H9 (cell line): ENCODE measurements at regions not wholly inside any gene's neighbourhood (a gene's known extent, or its start where the extent isn't known, plus 50 kb on each side); places are given as distances from the start of the nearest gene placed in this dataset.

ENCODE experiments used
- DNase-seq: peaks from one replicate; pipeline ENCODE4 v3.0.0-alpha.2; 2017
- H2AFZ ChIP-seq: one replicate; pipeline ENCODE4 v1.6.1; 2013; ENCODE audit warnings: mild to moderate bottlenecking, low read length, control low read depth, moderate library complexity
- H2AK5ac ChIP-seq: 2 replicates; pipeline ENCODE4 v1.6.1; 2013; ENCODE audit warnings: low read length, control low read depth, mixed read lengths; ENCODE audit not compliant: insufficient read length
- H2BK120ac ChIP-seq: one replicate; pipeline ENCODE4 v1.6.1; 2013; ENCODE audit warnings: low read depth, mild to moderate bottlenecking, low read length, control low read depth, inconsistent platforms; ENCODE audit not compliant: poor library complexity, severe bottlenecking
- H2BK12ac ChIP-seq: 2 replicates; pipeline ENCODE4 v1.6.1; 2013; ENCODE audit warnings: low read length, control low read depth, mixed read lengths, low read depth; ENCODE audit not compliant: insufficient read length
- H2BK15ac ChIP-seq: 2 replicates; pipeline ENCODE4 v1.6.1; 2013; ENCODE audit warnings: low read depth, low read length, control low read depth
- H2BK20ac ChIP-seq: one replicate; pipeline ENCODE4 v1.6.1; 2013; ENCODE audit warnings: low read depth, mild to moderate bottlenecking, low read length, control low read depth, inconsistent platforms; ENCODE audit not compliant: poor library complexity, severe bottlenecking
- H2BK5ac ChIP-seq: 2 replicates; pipeline ENCODE4 v1.6.1; 2013; ENCODE audit warnings: low read length, control low read depth, mixed read lengths; ENCODE audit not compliant: insufficient read length
- H3K14ac ChIP-seq: 2 replicates; pipeline ENCODE4 v1.6.1; 2013; ENCODE audit warnings: low read length, control low read depth; ENCODE audit not compliant: insufficient read depth
- H3K18ac ChIP-seq: 2 replicates; pipeline ENCODE4 v1.6.1; 2013; ENCODE audit warnings: low read depth, mild to moderate bottlenecking, mixed read lengths, low read length, control low read depth; ENCODE audit not compliant: insufficient read length
- H3K23ac ChIP-seq: 2 replicates; pipeline ENCODE4 v1.6.1; 2013; ENCODE audit warnings: low read length, control low read depth, mixed read lengths, low read depth; ENCODE audit not compliant: insufficient read length
- H3K23me2 ChIP-seq: 2 replicates; pipeline ENCODE4 v1.6.1; 2013; ENCODE audit warnings: low read depth, mild to moderate bottlenecking, mixed read lengths, low read length, control low read depth; ENCODE audit not compliant: insufficient read length, poor library complexity, severe bottlenecking
- H3K27ac ChIP-seq: 2 replicates; pipeline ENCODE4 v1.5.1; 2013; ENCODE audit warnings: low read length, control low read depth, mixed read lengths, low read depth; ENCODE audit not compliant: insufficient read length
- H3K27me3 ChIP-seq: 2 replicates; pipeline ENCODE4 v1.6.1; 2013; ENCODE audit warnings: low read length, control low read depth, inconsistent platforms; ENCODE audit not compliant: insufficient read depth
- H3K4ac ChIP-seq: 2 replicates; pipeline ENCODE4 v1.6.1; 2013; ENCODE audit warnings: low read depth, mild to moderate bottlenecking, control low read depth, inconsistent platforms, low read length, moderate library complexity
- H3K4me1 ChIP-seq: 2 replicates; pipeline ENCODE4 v1.6.1; 2013; ENCODE audit warnings: low read length, control low read depth, inconsistent platforms; ENCODE audit not compliant: insufficient read depth
- H3K4me2 ChIP-seq: 2 replicates; pipeline ENCODE4 v1.6.1; 2013; ENCODE audit warnings: low read length, control low read depth, mixed read lengths; ENCODE audit not compliant: insufficient read length, insufficient read depth
- H3K56ac ChIP-seq: 2 replicates; pipeline ENCODE4 v1.6.1; 2013; ENCODE audit warnings: low read depth, mild to moderate bottlenecking, mixed read lengths, low read length, control low read depth; ENCODE audit not compliant: insufficient read length
- H3K79me1 ChIP-seq: 2 replicates; pipeline ENCODE4 v1.6.1; 2013; ENCODE audit warnings: low read depth, mild to moderate bottlenecking, moderate library complexity, low read length, control low read depth, inconsistent platforms; ENCODE audit not compliant: insufficient read depth, poor library complexity, severe bottlenecking
- H3K79me2 ChIP-seq: 2 replicates; pipeline ENCODE4 v1.6.1; 2013; ENCODE audit warnings: low read length, control low read depth, inconsistent platforms; ENCODE audit not compliant: insufficient read depth
- H3K9ac ChIP-seq: 2 replicates; pipeline ENCODE4 v1.6.1; 2013; ENCODE audit warnings: low read length, control low read depth, mixed read lengths; ENCODE audit not compliant: insufficient read length; ENCODE audit errors: extremely low read depth
- H3K9me3 ChIP-seq: one replicate; pipeline ENCODE4 v1.6.1; 2013; ENCODE audit warnings: low read depth, low read length, inconsistent platforms; ENCODE audit not compliant: control insufficient read depth
- H3T11ph ChIP-seq: one replicate; pipeline ENCODE4 v1.6.1; 2013; ENCODE audit warnings: mild to moderate bottlenecking, low read length, control low read depth, inconsistent platforms
- H4K20me1 ChIP-seq: one replicate; pipeline ENCODE4 v1.6.1; 2013; ENCODE audit not compliant: control insufficient read depth, insufficient read length, insufficient read depth
- H4K5ac ChIP-seq: 2 replicates; pipeline ENCODE4 v1.6.1; 2013; ENCODE audit warnings: low read depth, mild to moderate bottlenecking, mixed read lengths, low read length, control low read depth; ENCODE audit not compliant: insufficient read length
- H4K8ac ChIP-seq: replicated peaks from 2 replicates; pipeline ENCODE4 v1.6.1; 2013; ENCODE audit warnings: low read length, control low read depth, mixed read lengths, low read depth; ENCODE audit not compliant: insufficient read length
- H4K91ac ChIP-seq: 2 replicates; pipeline ENCODE4 v1.6.1; 2013; ENCODE audit warnings: low read depth, mild to moderate bottlenecking, moderate library complexity, mixed read lengths, low read length, control low read depth; ENCODE audit not compliant: insufficient read length
- H3K27ac Mint-ChIP-seq, 3 experiments: 2 replicates in 2 of 3; 3 replicates in 1 of 3; pipeline ENCODE4 v1.8.0; 2020 to 2021; ENCODE audit warnings: mixed read lengths in 3 of 3, mild to moderate bottlenecking in 1 of 3, moderate library complexity in 1 of 3
- H3K27me3 Mint-ChIP-seq: 2 replicates; pipeline ENCODE4 v1.8.0; 2021; ENCODE audit warnings: low read depth, mild to moderate bottlenecking, moderate library complexity, mixed read lengths
- H3K36me3 Mint-ChIP-seq, 3 experiments: 2 replicates in 2 of 3; 3 replicates in 1 of 3; pipeline ENCODE4 v1.8.0; 2020 to 2021; ENCODE audit warnings: low read depth in 3 of 3, mixed read lengths in 3 of 3; ENCODE audit not compliant: insufficient read depth in 1 of 3
- H3K4me1 Mint-ChIP-seq, 2 experiments: 2 replicates each; pipeline ENCODE4 v1.8.0; 2020; ENCODE audit warnings: mixed read lengths in 2 of 2
- H3K4me3 Mint-ChIP-seq, 2 experiments: 2 replicates in 1 of 2; 3 replicates in 1 of 2; pipeline ENCODE4 v1.8.0; 2020 to 2021; ENCODE audit warnings: mild to moderate bottlenecking in 2 of 2, mixed read lengths in 2 of 2, moderate library complexity in 1 of 2
- H3K9me3 Mint-ChIP-seq, 2 experiments: 2 replicates in 1 of 2; 3 replicates in 1 of 2; pipeline ENCODE4 v1.8.0; 2020; ENCODE audit warnings: mild to moderate bottlenecking in 2 of 2, mixed read lengths in 2 of 2, moderate library complexity in 1 of 2
- WGBS: extraction: QIAGEN DNeasy Blood & Tissue Kit; methylation state at CpG from one replicate; pipeline ENCODE4 v1.1.7; 2013; ENCODE audit warnings: missing lambda C conversion rate, low lambda C conversion rate, mixed read lengths; ENCODE audit not compliant: insufficient read length; ENCODE audit errors: extremely low coverage; 5-methylcytosine and 5-hydroxymethylcytosine counted together
- TF ChIP-seq, protein P1 (sequence below): fragments of 200-600 bp; sonication (generic); conservative IDR thresholded peaks from 3 replicates; pipeline ENCODE4 v1.8.0; 2021; ENCODE audit warnings: antibody characterized with exemption, mild to moderate bottlenecking

DNA sequence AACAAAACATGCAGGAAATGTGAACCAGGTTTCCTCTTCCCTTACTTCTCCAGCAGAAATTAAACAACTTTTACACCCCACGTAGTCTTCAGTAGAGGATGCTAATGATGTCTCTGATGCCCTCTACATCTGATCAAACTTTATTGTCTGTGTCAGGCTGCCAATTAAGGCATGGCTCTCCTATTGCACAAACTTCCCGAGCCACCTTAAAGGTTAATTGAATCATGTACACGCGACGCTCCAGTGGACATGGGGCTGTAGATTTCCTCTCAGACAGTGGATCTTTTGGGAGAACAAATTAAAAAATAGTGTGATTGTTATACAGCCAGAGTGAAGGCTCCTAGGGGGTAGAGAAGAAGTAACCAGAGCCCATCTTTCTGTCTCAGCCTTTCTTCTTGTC, 301.6 kb downstream of the SMAD2 start:
- no peak overlapping the region for H3K27ac ChIP-seq

More for the DNA sequence above, 301.6 kb downstream of the SMAD2 start:
- Histone ChIP-seq H3K4me2 (no peak overlapping the region), H2BK15ac (no peak overlapping the region), H3K27me3 (no peaks in the 10 kb centered on the region), H3K9ac (no peak overlapping the region), H3K14ac (no peak overlapping the region), H2AFZ (no peak overlapping the region), H2BK20ac (no peak overlapping the region), H4K20me1 (no peaks in the 10 kb centered on the region), H4K5ac (no peak overlapping the region), H2BK12ac (no peak overlapping the region), H3K9me3 (no peaks in the 10 kb centered on the region), H2BK120ac (no peak overlapping the region), H3K4me1 (no peaks in the 10 kb centered on the region), H4K91ac (no peak overlapping the region), H3K79me2 (no peaks in the 10 kb centered on the region), H2AK5ac (no peak overlapping the region), H4K8ac (no peak overlapping the region), H3K23ac (no peak overlapping the region), H3K4ac (no peak overlapping the region), H3K79me1 (no peaks in the 10 kb centered on the region), H2BK5ac (no peak overlapping the region), H3T11ph (no peak overlapping the region), H3K18ac (no peak overlapping the region), H3K56ac (no peak overlapping the region), H3K23me2 (no peaks in the 10 kb centered on the region)
- Mint-ChIP-seq H3K27ac (no peak overlapping the region), H3K4me3 (no peak overlapping the region), H3K36me3 (no peaks in the 10 kb centered on the region), H3K4me1 (no peaks in the 10 kb centered on the region), H3K9me3 (no peaks in the 10 kb centered on the region), H3K27me3 (peaks cover 22% of the 10 kb centered on the region)
- TF ChIP-seq, protein P1, sequence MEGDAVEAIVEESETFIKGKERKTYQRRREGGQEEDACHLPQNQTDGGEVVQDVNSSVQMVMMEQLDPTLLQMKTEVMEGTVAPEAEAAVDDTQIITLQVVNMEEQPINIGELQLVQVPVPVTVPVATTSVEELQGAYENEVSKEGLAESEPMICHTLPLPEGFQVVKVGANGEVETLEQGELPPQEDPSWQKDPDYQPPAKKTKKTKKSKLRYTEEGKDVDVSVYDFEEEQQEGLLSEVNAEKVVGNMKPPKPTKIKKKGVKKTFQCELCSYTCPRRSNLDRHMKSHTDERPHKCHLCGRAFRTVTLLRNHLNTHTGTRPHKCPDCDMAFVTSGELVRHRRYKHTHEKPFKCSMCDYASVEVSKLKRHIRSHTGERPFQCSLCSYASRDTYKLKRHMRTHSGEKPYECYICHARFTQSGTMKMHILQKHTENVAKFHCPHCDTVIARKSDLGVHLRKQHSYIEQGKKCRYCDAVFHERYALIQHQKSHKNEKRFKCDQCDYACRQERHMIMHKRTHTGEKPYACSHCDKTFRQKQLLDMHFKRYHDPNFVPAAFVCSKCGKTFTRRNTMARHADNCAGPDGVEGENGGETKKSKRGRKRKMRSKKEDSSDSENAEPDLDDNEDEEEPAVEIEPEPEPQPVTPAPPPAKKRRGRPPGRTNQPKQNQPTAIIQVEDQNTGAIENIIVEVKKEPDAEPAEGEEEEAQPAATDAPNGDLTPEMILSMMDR, result no peak
- no CpG with 5 or more reads among the region's 5 CpGs for WGBS
- no peak for DNase-seq
